ENCODE measurements at regions not wholly inside any gene's neighbourhood (a gene's known extent, or its start where the extent isn't known, plus 50 kb on each side); places are given as distances from the start of the nearest gene placed in this dataset.

GRCh38 chr15:39270221-39270855, 310.5 kb upstream of the THBS1 start:
- H4K5ac ChIP-seq (ENCODE audit: insufficient read length, low read depth, low read length) = no peak overlapping the region
- no peak overlapping the region for H4K91ac ChIP-seq (replicated peaks; ENCODE audit: insufficient read length, low read length)
- CTCF ChIA-PET (ENCODE audit: partially characterized antibody) = interaction anchor here (0.5 kb wide), 1 partner anchor 180 kb away, joined by 3 read pairs; no protein-coding TSS in a partner anchor
- no peak overlapping the region for H2BK120ac ChIP-seq (replicated peaks; ENCODE audit: low read depth, low read length)
- H3K4me1 ChIP-seq (replicated peaks in 1 of 4; ENCODE audit: control insufficient read depth in 3 of 4, insufficient read depth in 4 of 4, low read length in 3 of 4) = no peaks in the 10 kb centered on the region; a peak in 1 of 7 replicates
- H3K4ac ChIP-seq (replicated peaks; ENCODE audit: insufficient read length, low read depth, low read length) = no peak overlapping the region
- no peaks in the 10 kb centered on the region for H3K36me3 ChIP-seq (ENCODE audit: control insufficient read depth in 2 of 4, insufficient read depth in 4 of 4, low read length in 3 of 4)
- H3K27me3 ChIP-seq (replicated peaks in 1 of 4; ENCODE audit: control insufficient read depth in 3 of 4, extremely low read depth in 1 of 4, insufficient read depth in 3 of 4, low read length in 3 of 4) = no peaks in the 10 kb centered on the region
- no peak overlapping the region for H3K23ac ChIP-seq (ENCODE audit: insufficient read length)
- no peaks in the 10 kb centered on the region for H3K79me2 ChIP-seq (ENCODE audit: control insufficient read depth in 1 of 2, insufficient read depth in 2 of 2, low read length in 2 of 2)
- H3K18ac ChIP-seq (ENCODE audit: extremely low read depth, low read length) = no peak overlapping the region
- H3K23me2 ChIP-seq (ENCODE audit: low read depth, low read length) = no peaks in the 10 kb centered on the region
- H4K8ac ChIP-seq (ENCODE audit: extremely low read depth, insufficient read depth, low read length) = no peak overlapping the region
- no peak overlapping the region for H2BK5ac ChIP-seq (ENCODE audit: low read depth, low read length)
- no peak overlapping the region for H2BK12ac ChIP-seq (ENCODE audit: low read depth, low read length)
- H3K14ac ChIP-seq (ENCODE audit: insufficient read length) = no peak overlapping the region
- no peak overlapping the region for H3K56ac ChIP-seq (replicated peaks; ENCODE audit: insufficient read length, low read depth, low read length)
- no peak overlapping the region for H3K4me3 ChIP-seq (ENCODE audit: extremely low read depth in 1 of 4, insufficient read depth in 2 of 4, low read depth in 3 of 4, low read length in 4 of 4)
- no peak for FAIRE-seq
- H2AK5ac ChIP-seq (ENCODE audit: low read depth, low read length) = no peak overlapping the region
- H2BK15ac ChIP-seq (ENCODE audit: low read length) = no peak overlapping the region
- H2BK20ac ChIP-seq (ENCODE audit: low read length) = no peak overlapping the region
- H3K79me1 ChIP-seq (ENCODE audit: low read depth, low read length) = no peaks in the 10 kb centered on the region
- DNase-seq (ENCODE audit: low read depth in 1 of 2, low spot score in 2 of 2) = no peak
- H3K27ac ChIP-seq (ENCODE audit: low read depth, low read length) = no peak overlapping the region
- no peak for TF ChIP-seq PHF8 (conservative IDR thresholded peaks at IDR 0.05; ENCODE audit: low read depth, low read length)
- TF ChIP-seq EZH2 (IDR thresholded peaks at IDR 0.05; ENCODE audit: low read depth, low read length, severe bottlenecking) = no peak
- no peaks in the 10 kb centered on the region for H4K20me1 ChIP-seq (replicated peaks in 1 of 2; ENCODE audit: control insufficient read depth in 1 of 2, insufficient read depth in 2 of 2, low read length in 2 of 2)
- no peak overlapping the region for H3K9ac ChIP-seq (replicated peaks in 1 of 4; ENCODE audit: extremely low read depth in 1 of 4, low read depth in 3 of 4, low read length in 3 of 4)
- H2AFZ ChIP-seq (ENCODE audit: low read length) = no peak overlapping the region
- POLR2A ChIA-PET (ENCODE audit: partially characterized antibody) = no interaction called here
- no peaks in the 10 kb centered on the region for H3K9me3 ChIP-seq (ENCODE audit: insufficient read depth in 2 of 2, low read depth in 1 of 2, low read length in 1 of 2)
- no peak overlapping the region for H3K4me2 ChIP-seq (ENCODE audit: insufficient read depth in 1 of 2, low read depth in 2 of 2, low read length in 2 of 2)
